ENCODE measurements at regions not wholly inside any gene's neighbourhood (a gene's known extent, or its start where the extent isn't known, plus 50 kb on each side); places are given as distances from the start of the nearest gene placed in this dataset.

DNA sequence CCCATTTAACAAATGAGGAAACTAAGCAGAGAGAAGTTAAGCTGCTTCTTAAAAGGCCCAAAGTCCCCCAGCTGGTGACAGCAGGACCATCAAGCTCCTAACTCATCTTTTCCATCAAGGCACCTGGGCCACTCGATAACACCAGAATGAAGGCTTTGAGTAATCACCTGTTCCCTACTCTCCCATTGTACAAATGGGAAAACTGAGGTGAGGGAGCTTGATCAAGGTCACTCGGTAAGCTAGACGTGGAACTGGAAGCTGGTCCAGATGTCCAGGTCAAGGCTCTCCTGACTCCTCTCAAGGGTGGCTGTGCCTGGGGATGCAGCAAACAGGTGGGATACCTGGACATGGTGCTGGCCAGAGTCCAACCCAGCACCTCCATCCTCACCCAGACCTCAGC is 90.6 kb upstream of the SHB start:
- TF ChIP-seq CTCF (IDR thresholded peaks at IDR 0.05; ENCODE audit: insufficient read depth, low read length, poor library complexity, severe bottlenecking) (no peak), EZH2phosphoT487 (conservative IDR thresholded peaks at IDR 0.05; ENCODE audit: low read length) (no peak)

All from SU-DHL-6 (cell line).